D341Med (cell line): ENCODE measurements at regions not wholly inside any gene's neighbourhood (a gene's known extent, or its start where the extent isn't known, plus 50 kb on each side); places are given as distances from the start of the nearest gene placed in this dataset.
"Not testable (repeated sequence)": the region's sequence is repeated elsewhere in the genome, so short reads cannot be mapped to it uniquely, and the experiment has no call there.

Experiments
- DNase-seq: peaks from one replicate; pipeline ENCODE4 v3.0.0; 2012; ENCODE audit warnings: low spot score

DNA sequence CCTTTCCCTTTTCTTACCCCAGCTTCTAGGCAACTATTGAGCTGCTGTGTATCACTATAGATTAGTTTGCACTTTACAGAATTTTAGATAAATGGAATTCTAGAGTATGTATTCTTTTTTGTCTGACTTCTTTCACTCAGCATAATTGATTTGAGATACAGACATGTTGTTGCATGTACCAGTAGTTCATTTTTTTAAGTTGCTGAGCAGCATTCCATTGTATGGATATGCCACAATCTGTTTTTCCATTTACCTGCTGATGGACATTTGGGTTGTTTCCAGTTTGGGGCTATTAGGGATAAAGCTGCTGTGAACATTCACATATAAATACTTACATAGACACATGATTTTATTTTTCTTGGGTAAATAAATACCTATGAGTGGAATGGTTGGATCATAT lies 135.7 kb downstream of the IGF1 start:
- no peak for DNase-seq

DNA sequence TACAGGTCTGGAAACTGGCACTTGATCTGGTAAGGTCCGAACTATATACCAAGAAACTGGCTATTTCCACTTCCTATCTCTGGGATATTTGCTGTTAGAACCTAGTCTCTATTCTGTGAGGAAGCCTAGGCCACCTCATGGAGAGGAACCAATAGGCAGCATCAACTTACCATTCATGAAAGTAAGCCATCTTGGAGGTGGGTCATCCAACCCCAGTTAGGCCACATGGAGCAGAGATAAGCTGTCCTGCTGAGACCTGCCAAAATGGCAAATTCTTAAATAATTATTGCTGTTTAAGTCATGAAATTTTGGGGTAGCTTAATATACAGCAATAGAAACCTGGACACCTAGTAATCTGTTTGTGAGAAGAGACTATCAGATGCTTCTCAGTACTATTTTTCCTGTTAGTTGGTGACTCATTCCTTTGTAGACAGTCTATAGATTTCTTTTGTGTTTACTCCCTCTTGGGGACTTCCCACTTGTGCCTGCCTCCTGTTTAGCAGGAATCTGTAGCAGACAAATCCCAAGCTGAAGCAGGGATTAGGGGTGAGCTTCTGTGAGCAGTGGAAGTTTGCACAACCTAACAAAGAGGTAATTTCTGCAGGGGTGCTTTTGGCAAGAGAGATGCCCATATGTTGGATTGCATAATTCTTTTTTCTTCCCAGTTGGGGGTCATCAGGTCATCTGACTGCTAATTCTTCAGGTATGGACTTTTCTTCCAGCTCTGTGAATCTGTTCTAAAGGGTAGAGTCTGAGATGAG lies 136.8 kb downstream of the IGF1 start:
- peak; percentile 57 for DNase-seq

DNA sequence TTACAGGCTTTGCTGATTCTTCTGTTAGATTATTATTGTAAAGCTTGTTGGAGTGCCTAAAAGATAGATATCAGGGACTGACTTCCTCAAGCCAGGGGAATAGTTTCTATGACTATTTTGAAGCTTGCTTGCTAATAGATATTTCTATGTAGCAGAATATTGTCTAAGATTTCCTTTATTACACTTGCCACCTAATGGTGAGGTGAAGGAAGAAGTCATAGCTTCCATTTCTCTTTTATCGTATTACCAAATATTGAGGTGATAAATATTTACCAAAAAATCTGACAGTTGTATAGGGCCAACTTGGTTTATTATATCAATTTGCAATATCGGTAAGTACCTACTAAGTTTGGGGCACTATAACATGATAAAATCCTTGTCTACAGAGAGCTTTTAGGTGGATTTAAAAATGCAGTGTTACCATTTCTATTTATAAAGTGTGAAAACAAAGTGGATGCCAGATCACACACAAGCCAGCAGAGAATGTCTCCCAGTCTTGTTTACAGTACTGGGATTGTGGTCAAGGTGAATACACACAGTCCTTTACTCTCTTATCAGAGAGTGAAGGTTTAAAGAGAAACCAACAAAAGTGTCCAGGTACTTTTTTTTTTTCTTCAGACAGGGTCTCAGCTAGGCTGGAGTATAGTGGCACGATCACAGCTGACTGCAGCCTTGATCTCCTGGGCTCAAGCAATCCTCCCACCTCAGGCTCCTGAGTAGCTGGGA lies 137.9 kb downstream of the IGF1 start:
- no peak for DNase-seq

DNA sequence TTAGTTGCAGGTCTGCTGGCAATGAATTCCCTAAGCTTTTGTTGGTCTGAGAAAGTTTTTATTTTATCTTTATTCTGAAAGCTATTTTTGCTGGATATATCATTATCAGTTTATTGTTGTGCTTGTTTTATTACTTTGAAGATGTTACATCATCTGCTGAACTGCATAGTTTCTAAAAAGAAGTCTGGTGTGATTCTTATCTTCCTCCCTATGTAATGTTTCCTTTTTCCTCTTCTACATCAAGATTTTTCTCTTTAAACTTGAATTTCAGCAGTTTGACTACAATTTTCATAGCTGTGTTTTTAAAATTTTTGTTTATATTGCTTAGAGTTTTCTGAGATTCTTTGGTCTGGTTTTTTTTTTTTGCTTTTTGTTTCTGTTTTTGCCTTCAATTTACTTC lies 137.1 kb upstream of the PMCH start:
- DNase-seq = no peak

DNA sequence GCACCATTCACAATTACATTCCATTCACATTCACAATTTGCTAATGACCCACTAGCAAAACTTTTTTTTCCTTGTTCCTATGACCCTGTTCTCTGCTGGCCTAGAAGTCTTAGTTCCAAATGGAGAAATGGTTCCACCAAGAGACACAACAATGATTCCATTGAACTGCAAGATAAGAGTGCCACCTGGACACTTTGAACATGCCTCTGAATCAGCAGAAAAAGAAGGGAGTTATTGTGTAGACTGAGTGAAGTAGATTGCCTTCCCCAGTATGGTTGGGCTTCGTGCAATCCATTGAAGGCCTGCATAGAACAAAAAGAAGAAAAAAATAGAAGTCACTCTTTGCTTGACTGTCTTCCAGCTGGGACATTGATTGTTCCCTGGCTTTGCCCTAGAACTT lies 133.8 kb upstream of the PMCH start:
- no peak for DNase-seq

DNA sequence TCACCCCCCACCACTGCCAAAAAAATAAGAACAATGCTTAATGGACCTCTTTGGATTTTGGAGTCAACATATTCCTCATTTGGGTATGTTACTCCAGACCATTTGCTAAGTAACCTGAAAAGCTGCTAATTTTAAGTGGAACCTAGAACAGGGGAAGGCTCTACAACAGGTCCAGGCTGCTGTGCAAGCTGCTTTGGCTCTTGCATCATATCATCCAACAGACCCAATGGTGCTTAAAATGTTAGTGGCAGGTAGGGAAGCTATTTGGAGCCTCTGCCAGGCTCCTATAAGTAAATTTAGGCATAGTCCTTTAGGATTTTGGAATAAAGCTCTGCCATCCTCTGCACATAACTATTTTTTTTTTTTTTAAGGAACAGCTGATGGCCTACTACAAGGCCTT lies 132.2 kb upstream of the PMCH start:
- DNase-seq = no peak

DNA sequence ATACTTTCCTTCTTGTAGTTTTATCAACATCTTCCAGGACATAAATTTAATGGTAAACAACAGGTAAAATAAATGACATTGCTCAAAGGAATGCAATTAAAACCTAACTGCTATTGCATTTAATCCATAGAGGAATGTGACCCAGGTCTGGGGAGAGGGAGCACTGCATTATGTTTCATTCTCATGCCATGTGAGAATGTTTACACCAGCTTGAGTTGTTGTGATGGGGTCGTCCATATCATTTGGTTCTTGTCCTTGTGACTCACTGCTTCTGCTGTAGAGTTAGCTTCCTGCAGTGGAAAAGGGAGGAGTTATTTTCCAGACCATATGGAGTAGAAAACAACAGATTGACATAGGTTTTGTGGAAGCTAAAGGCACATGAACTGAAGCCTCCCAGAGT lies 129.3 kb upstream of the PMCH start:
- no peak for DNase-seq

DNA sequence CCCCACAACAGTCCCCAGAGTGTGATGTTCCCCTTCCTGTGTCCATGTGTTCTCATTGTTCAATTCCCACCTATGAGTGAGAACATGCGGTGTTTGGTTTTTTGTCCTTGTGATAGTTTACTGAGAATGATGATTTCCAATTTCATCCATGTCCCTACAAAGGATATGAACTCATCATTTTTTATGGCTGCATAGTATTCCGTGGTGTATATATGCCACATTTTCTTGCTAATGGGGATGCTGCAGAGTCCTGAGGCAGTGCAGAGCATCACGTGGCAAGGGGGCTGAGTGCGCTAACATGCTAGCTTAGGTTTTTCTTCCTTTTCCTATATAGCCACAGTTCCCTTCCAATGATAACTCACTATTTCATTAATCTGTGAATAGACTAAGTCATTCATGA lies 127.5 kb upstream of the PMCH start:
- not testable (repeated sequence) for DNase-seq

DNA sequence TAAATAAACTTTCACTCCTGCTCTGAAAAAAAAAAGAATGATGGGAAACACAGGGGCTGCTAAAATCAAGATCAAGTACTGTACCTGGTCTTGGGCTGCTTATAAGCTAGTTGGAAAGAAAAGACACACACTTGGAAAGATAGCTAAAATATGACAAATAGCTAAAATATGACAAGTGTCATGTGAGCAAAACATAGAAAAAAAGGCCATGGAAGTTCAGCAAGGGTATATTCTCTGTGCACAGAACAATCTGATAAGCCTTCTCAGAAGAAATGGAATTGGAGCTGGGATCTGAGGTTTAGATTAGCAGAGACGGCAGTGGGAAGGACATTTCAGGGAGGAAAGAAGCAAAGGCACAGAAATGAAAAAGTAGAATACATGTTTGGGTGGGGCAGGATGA lies 126.2 kb upstream of the PMCH start:
- no peak for DNase-seq

DNA sequence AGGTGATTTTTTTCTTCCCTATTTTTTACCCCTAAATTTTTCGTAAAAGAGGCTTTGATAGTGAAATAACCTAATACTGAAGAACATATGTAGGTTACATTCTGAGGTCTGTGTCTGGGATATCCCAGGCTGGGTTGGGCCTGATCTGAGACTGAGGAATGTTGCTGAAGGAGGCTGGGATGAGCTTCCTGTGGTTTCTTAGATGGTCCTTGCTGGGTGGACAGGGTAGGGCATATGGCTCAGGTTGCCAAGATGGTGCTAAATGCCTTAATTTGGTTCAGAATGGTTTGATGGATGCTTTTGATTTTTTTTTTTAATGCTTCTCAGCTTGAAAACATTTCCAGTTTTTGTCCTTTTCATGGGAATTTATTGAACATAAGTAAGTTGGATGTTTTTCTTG lies 124.6 kb upstream of the PMCH start:
- no peak for DNase-seq

DNA sequence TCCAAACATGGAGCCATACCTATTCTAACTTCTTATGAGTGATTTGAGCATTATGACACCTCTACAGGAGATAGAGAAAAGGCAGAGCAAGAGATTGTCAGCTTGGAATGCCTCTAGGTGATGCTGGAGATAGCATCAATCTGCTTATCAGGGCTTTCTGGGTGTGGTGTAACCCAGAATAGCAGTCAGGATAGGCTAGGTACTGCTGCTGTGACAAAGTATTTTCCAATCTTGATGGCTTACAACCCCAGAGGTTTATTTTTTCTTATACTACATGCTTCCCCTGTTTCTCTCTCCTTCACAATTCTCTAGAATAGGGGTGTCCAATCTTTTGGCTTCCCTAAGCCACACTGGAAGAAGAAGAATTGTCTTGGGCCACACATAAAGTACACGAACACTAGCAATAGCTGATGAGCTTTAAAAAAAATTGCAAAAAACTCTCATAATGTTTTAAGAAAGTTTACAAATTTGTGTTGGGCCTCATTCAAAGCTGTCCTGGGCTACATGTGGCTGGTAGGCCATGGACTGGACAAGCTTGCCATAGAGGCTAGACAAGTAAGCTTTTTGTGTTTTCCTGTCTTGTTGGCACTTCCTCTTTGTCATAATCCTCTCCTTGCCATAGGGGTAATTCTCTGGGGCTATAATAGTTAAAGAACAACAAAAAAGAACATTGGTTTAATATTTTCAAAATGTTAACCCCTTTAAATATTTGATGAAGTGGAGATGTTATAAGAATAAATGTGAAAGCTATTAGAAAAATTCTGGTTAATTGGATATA lies 123.9 kb upstream of the PMCH start:
- DNase-seq = no peak

DNA sequence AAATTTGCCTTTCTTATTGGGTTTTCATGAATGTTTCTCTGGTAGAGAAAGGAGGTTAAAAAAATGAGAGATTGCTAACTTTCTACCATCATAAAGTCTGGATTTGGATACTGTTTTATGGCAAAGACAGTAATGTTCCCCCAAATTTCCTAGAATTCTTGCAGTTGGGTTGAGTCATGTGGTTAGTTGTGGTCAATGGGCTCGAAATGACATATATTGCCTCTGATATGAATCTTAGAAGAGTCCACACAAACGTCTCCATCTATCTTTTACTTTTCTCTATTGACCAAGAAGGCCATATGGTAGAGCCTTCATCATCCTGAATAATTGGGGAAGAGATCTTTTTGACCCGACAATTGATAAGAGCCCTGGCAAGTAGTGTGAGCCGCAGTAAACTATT lies 119.5 kb upstream of the PMCH start:
- no peak for DNase-seq

DNA sequence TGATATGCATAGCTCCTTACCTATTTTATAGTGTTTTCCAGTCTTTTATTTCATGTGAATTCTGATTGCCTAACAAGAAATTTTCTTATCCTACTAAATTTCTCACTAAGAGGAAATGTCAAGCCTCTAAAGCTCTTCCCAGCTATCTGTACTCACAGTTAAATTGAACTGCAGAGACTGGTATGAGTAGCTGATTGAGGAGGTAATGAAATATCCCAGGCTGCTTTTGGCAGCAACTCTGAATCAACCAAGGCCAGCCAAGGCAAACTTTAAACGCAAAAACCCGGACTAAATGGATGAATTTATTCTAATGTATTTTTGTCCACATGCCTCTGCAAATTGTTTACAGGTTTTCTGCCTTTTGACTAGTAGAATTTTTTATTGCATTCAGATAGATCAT lies 119.1 kb upstream of the PMCH start:
- DNase-seq = no peak

DNA sequence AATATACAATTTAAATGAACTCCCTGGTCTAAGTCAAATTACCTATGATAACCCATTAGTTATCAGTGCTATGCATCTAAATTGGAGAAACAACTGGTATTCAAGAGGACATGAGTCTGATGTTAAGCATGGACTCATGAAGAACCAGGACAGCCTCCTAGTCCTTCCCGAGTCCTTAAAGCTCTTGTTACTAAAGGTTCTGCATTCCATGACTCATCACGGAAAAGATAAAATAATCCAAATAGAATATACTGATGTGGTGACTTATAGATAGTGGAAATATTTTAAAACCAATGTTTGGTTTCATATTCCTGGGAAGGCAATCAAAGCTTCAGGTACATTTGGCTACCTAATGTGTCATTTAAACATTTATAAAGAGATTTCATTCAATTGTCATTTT lies 117.2 kb upstream of the PMCH start:
- DNase-seq = no peak

DNA sequence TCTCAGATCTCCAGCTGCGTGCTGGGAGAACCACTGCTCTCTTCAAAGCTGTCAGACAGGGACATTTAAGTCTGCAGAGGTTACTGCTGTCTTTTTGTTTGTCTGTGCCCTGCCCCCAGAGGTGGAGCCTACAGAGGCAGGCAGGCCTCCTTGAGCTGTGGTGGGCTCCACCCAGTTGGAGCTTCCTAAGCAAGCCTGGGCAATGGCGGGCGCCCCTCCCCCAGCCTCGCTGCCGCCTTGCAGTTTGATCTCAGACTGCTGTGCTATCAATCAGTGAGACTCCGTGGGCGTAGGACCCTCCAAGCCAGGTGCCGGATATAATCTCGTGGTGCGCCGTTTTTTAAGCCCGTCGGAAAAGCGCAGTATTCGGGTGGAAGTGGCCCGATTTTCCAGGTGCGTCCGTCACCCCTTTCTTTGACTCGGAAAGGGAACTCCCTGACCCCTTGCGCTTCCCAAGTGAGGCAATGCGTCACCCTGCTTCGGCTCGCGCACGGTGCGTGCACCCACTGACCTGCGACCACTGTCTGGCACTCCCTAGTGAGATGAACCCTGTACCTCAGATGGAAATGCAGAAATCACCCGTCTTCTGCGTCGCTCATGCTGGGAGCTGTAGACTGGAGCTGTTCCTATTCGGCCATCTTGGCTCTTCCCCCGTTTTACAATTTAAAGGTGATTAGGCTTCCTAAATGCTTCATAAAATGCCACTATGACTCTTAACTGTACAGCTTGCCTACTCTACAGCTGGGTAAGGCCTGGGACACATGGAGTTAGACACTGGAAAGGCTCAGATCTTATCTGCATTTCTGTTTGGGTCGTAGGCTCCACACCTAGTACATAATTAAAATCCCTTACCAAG lies 115.7 kb upstream of the PMCH start:
- not testable (repeated sequence) for DNase-seq

DNA sequence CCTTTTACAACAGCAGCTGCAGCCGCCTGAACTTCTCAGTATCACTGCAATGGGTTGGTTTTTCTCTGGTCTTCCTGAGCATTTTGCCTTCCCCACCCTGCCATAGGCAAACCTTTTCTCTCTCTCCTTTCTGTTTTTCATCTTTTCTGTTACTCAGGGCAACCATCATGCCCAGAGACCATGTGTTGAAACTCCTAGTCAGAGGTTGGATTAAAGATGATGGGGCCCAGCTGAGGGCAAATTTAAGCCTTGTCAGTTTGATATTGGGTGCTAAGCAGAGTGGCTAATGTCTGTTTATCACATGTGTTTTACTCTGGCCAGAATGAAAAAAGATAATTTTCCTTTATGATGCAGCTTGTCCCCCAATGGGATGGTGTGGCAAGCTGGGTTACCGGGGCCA lies 107.9 kb upstream of the PMCH start:
- no peak for DNase-seq

DNA sequence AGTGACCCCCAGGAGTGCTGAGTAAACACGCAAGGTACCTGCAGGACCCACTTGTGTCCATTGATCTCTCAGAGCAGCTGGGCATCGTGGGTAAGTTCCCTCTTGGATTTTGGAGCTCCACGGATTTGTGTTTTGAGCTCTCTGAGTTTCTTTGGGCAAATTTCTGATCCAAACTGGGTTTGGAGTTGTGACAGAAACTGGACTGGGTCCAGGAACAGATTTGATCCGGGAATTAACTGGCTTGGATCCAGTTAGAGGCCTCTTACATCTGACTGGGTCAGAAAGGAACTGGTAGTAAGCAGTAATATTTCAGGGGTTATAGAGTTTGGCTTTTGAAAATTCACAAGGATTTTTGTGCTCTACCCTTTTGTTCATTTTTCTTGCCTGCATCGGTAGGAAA lies 107.0 kb upstream of the PMCH start:
- not testable (repeated sequence) for DNase-seq

DNA sequence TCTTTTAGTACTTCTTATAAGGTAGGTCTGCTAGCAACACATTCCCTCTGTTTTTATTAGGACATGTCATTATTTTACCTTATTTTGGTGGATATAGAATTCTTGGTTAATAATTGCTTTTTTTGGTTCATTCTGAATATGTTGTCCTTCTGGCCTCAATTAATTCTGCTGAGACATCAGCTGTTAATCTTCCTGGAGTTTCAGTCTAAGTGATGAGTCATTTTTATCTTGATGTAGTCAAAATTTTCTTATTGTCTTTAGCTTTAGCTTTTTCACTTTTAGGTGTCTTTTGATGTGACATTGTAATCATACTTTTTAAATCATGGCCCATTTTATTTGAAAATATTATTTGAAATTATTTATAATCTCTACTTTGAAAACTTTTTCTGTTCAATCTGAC lies 104.9 kb upstream of the PMCH start:
- DNase-seq = no peak

DNA sequence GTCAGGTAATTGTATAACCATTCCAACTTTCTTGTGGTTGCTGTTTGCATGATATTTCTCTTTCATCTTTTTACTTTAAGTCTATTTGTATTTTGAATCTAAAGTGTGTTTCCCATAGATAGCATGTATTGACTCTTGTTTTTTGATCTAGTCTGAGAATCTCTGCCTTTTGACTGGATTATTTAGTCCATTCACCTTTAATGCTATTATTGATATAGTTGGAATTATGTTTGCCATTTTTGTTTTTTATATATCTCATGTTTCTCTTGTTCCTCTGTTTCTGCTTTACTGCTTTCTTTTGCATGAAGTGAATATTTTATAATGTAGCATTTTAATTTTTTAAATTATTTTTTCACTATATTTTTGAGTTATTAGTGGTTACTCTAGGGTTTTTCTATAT lies 103.9 kb upstream of the PMCH start:
- no peak for DNase-seq

DNA sequence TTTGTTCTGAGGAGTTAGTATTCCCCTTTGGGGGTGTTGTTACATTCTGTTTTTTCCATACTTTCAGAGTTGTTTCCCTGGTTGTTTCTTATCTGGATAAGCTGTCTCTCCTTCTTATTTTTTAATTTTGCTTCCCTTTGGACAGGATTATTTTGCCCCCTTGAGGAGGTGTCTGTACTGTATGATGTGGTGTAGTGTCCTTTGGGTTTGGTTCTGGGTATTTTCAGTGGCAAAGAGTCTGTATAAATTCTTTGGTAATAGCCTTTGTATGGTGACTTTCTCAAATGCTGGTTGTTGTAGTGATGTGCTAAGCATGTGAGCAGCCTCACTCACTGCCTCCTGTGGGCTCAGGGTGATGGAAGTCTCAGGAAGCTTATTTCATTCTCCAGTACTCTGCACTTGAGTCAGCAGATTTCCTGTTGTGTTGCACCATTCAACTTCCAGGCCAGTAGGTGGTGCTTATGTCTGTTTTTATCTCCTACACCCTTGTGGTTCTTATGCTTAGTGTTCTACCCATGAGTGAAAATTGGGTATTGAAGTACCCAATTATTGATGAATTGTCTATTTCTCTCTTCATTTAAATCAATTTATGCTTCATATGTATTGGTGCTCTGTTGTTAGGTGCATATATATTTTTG lies 103.3 kb upstream of the PMCH start:
- peak; percentile 44 for DNase-seq

DNA sequence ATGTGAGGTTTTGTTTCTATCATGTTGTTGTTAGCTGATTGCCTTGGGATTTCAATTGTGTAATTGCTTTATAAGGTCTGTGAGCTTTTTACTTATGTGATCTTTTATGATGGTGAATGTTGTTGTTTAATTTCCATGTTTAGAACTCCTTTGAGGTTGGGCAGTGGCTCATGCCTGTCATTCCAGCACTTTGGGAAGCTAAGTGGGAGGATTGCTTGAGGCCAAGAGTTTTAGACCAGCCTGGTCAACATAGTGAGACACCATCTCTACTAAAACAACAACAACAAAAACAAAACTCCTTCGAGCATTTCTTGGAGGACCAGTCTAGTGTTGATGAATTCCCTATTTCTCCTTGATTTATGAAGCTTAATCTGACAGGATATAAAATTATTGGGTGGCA lies 102.1 kb upstream of the PMCH start:
- no peak for DNase-seq

DNA sequence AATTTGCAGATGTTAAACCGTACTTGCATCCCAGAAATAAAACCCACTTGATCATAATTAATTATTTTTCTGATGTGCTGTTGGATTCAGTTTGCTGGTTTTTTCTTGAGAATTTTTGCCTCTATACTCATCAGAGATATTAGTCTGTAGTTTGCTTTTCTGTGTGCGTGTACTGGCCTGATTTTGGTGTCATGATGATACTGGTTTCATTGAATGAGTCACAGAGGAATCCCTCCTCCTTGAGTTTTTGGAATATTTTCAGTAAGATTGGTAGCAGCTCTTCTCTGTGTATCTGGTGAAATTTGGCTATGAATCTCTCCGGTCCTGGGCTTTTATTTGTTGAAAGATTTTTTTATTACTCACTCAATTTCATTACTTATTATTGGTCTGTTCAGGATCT lies 100.4 kb upstream of the PMCH start:
- DNase-seq = no peak
